GM18499 (cell line): ENCODE measurements at regions not wholly inside any gene's neighbourhood (a gene's known extent, or its start where the extent isn't known, plus 50 kb on each side); places are given as distances from the start of the nearest gene placed in this dataset.
A peak's percentile ranks its signal among the peaks of the same experiment; 100 is the strongest.

ENCODE experiments used
- ATAC-seq: cut with Tn5 transposase; IDR thresholded peaks from one replicate; pipeline ENCODE4 v1.9.1; 2021; ENCODE audit warnings: moderate number of reproducible peaks; ENCODE audit not compliant: insufficient read depth, unreplicated experiment

DNA sequence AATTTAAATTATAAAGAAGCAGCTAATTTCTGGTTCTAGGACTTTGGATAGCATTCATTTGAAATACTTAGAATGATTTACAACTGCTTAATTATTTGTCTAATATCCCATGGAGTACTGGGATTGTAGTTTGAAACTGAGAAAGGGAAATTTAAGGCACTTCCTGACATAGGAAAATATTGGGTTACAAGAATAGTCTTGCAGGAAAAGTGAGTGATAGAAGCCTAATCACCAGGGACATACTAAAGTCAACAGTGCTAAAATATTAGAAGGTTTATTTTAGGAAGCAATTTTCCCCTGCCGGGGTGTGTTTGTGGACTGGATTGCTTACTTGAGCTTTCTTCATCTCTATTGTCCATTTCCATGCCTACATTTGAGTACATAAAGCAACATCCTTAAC is 661.6 kb downstream of the ADGRL2 start:
- ATAC-seq = no peak

DNA sequence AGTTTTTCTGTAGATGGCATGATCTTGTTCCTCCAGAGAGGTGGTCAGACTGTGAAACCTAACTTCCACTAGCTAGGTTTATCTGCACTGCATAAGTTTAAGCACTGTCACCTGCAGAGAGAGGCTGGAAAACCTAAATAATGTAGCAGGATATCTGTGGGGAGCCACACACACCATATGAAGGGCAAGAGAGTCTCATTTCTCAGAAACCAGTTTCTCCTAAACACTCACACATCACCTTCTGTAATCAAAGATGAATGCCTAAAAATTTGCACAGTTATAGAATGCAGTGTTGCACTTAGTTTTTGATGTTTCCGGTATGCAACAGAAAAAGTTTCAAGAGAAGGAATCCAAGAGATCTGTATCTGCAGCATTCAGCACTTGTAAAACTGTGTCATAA is 654.6 kb downstream of the ADGRL2 start:
- ATAC-seq = no peak

DNA sequence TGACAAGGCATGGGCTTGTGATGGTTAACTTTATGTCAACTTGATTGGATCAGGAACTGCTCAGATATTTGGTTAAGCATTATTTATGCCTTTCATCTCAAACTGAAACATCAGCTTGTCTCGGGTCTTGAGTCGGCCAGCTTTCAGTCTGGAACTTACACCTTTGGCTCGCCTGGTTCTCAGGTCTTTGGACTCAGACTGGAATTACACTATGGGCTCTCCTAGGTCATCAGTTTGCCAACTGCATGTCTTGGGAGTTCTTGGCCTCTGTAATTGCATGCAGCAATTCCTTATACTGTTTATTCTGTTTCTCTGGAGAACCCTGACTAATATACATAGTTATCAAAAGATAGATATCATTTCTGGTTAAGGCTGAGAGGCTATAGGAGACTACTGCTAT is 653.7 kb downstream of the ADGRL2 start:
- ATAC-seq = no peak

DNA sequence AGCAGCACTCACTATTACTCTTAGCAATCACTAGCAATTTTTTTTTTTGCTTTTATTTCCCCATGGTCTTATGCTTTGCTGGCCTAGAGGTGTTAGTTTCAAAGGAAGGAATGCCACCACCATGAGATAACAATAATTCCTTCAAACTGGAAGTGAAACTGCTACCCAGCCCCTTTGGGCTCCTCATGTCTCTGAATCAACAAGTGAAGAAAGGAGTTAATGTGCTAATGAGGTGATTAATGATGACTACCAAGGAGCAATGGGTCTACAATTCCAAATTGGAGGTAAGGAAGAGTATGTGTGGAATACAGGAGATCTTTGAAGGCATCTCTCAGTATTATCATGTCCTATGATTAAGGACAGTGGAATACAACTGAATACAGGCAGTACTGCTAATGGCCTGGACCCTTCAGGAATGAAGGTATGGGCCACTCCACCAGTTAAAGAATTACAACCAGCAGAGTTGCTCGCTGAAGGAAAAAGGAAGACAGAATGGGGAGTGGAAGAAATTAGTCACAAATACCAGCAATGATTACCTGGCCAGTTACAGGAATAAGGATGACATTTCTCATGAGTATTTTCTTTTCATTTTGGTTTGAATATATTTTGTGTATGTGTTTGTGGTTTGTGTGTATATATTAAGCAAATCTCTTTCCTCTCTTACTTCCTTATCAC is 652.9 kb downstream of the ADGRL2 start:
- no peak for ATAC-seq

DNA sequence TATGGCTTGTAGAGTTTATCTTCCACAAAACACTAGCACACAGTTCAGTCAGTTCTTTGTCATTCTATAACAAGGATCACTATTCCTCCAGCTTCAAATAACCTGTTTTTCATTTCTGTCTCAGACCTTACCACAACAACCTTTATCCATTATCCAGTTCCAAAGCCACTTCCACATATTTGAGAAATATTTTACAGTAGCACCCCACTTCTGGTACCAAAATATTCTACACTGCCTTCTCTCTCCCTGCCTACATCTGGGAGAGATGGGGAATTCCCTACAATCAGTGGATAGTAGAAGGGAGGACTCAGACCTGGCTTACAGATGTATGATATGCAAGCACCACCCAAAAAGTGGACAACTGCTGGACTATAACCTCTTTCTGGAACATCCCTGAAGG is 651.4 kb downstream of the ADGRL2 start:
- no peak for ATAC-seq

DNA sequence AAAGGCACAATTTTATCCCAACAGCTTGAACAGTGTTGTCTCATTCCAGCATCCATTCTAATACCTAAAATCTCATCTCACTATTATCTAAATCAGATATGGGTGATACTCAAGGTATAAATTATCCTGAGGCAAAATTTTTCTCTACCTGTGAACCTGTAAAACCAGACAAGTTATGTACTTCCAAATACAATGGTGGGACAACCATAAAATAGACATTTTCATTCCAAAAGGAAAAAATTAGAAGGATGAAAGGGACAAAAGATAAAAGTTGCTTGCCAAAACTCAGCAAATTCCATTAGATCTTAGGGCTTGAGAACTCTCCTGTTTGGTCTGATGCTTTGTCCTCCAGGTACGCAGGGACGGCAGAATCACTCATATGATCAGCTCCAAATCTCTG is 650.5 kb downstream of the ADGRL2 start:
- no peak for ATAC-seq

DNA sequence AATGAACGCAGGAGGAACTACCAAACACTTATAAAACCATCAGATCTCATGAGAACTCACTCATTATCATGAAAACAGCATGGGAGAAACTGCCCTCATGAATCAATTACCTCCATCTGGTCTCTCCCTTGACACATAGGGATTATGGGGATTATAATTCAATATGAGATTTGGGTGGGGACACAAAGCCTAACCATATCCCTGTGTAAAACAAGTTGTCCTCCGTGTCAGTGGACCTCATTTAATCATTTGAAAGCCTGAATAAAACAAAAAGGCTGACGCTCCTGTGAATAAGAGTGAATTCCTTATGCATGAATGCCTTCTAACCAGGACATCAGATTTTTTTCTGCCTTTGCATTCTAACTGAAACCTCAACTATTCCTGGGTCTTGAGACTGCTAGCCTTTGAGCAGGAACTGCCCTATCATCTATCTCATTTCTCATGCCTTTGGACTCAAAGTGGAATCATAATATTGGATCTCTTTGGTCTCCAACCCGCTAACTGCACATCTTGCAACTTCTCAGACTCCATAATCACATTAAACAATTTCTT is 648.8 kb downstream of the ADGRL2 start:
- no peak for ATAC-seq

DNA sequence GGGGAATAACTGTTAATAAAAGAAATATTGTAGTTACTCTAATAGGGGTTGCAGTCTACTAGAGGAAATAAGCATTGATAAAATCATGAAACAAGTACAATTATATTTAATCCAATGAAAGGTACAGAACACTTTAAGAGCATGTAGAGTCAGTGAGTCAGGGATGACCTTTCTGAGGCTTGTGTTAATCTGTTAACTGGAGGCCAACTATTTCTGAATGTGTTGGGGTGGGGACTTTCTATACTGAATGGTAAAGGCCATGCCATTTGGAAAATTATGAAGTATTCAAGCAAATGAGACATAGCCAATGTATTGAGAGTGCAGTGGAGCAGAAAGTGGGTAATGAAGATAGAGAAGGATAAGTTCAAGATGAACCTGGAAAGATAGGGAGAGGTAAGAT is 646.2 kb downstream of the ADGRL2 start:
- ATAC-seq = no peak

DNA sequence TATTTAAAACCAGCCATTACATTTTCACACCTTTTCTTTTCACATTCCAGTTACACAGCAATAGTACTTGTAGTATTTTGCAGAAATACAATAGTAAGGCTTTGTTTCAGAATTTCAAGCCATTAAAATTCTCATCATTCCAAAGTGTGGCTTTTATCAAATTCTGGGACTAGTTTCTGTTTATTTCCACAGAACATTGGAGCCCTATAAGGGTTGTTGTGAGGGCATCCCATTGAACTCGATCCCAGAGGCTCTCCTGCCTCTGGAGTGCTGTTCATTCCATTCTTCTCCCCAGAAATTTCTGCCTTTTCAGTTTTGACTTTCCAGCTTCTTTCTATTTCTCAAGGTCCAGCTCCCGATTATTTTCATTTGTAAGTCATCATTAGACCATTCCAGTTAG is 645.5 kb downstream of the ADGRL2 start:
- no peak for ATAC-seq

DNA sequence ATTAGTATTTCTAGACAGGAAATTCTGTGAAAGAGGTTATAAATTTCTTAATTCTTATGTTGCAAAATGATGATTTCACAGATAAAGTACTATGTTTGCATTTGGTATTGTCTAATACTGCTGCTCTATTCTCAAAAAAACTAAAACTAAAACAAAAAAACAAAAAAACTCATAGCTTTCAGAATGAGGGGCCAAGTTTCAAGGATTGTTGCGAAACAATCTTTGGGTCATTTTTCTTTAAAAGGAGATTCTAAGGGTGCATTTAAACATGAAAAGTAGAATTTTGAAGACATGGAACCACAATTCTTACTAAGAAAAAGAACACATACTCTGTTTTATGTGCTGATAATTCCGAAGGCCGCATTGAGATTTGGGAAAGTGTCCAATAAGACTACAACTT is 645.1 kb downstream of the ADGRL2 start:
- ATAC-seq = no peak

DNA sequence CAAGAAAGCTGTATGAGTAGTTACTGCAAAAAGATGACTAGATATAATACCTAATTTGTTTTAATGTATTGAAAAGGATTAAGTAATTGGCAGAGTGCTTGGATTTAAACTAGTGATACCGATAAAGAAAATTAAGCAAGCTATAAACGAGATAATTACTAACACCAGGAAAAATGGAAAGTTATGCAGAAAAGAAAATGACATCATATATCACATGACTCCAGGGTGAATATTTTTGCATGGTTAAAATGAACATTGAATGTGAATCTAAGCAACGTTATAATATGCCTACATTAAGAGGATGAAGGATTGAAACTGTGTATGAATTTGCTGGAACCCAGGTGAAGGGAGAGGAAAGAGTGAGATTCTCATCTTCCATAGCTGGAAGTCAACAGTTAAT is 644.4 kb downstream of the ADGRL2 start:
- no peak for ATAC-seq

DNA sequence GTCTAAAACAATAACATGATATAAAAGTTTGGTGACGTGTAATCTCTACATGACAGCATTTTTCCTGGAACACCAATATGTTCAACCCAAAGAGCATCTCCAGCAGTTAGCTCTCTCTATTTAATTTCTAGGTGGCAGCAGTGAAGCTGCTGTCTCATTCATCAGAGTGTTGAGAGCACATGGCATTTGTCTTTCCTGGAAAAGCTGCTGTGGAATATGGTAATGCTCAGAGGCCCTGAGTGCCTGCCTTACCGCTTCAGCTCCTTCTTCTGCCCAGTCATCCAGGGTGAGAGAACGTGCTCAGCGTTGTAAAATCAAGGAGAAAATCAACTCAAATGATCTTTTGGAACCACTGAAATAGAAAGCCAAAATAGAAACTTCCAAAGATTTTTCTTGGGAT is 640.7 kb downstream of the ADGRL2 start:
- ATAC-seq = no peak

DNA sequence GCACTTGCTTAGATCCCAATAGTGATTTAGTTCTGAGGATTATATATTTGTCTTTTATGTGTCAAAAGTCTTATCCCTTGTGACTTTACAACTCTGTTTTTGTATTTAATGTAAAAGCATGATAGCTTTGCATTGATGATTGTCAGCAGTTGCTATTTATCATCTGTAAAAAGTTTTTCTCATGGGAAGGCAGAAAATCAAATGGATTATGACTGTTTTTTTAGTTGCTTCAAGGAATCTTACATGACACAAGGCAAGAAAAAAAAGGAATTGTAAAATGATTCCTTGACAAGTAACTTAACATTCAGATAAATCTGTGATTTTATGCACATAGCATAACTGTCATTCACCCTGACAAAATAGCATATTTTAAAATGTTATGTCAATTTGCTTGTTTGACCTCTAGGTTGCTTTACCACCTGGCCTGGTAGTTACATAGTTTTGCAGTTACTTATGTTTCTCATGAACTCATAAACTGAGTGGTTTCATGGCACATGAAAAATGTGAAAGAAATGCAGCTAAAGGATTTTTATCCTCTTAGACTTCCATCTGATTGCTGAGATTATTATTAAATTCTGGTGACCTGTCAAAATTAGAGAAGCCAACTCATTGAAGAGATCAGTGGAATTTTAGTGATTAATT is 622.6 kb downstream of the ADGRL2 start:
- ATAC-seq = no peak

DNA sequence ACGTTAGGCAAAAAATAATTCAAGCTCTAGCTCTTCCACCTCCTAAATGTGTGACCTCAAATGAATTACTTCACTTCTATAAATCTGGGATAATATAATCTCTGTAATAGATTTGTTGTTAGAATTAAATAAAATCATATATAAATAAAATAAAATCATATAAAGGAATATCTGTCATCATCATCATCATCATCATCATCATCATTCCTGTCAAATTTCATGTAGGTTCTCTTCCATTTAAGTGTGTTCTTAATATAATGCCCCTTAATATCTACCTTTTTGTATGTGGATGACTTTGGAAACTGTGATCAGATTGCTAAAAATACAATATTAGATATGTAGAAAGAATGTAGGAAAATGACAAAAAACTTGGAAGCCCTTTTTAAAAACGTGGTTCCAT is 621.0 kb downstream of the ADGRL2 start:
- no peak for ATAC-seq

DNA sequence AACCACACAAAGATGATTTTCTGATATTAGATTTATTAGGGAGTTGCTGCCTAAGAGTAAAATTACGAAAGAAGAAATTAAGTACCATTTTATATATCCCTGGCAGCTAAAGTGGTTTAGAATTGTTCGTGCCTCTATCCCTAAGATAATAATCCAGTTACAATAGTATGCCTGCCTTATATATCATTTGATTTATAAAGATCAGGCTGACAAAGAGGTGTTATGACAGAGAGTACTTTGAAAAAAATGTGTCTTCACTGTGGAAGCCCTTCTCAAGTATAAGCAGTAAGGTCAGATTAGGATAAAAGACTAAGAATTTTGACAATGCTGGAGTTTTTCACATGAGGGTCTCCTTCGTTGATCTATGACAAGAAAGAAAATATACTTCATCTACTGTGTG is 619.9 kb downstream of the ADGRL2 start:
- ATAC-seq = no peak

DNA sequence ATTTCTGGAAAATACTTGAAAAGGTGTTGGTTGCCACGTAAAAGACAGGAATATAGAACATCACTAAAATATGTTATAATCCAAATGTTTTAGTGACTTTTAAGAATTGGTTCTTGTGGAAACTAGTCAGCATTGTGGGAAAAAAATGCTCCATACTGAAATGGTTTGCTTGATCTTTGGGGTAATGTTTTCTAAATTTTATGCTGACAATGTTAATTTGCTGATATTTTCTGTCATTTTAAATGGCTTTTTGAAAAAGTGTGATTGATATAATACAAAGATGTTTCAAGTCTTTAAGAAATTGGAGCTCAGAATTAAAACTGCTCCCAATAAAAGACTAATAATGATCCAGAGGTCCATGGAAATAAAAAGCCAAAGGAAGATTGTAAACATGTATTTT is 610.9 kb downstream of the ADGRL2 start:
- no peak for ATAC-seq

DNA sequence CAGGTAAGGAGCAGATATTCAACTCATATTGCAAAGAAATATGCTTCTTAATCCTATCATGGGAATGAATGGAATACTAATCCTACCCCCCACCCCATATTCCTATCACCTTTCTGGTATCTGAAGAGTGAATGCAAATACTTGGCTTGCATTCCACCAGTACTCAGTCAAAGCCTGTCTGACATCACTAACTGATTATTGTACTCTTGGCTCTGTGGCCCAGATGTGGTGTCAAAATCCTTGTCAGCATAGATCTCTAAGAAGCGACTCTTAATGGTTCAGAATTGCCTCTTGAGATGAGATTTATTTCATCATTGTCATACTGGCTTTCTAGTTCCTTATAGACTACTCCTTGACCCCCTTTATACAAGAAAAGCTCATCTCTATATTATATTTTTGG is 604.6 kb downstream of the ADGRL2 start:
- ATAC-seq = no peak

DNA sequence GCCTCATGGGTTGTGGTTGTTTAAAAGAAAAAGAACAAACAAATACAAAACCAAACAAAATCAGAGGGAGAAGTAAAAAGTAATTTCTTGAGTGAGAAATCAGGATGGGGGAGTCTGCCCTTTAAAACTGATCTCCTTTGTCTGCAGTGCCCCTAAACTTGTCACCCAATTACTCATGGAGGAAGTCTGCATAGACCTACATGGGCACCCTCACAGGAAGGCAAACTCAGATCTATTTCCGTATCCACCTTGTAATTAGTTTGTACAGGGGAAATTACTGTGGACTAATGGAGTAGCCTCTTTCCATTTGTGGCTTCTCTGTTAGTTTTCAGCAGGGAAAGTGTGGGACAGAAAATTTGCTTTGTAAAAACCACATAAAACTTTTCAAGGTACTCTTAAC is 600.4 kb downstream of the ADGRL2 start:
- no peak for ATAC-seq

DNA sequence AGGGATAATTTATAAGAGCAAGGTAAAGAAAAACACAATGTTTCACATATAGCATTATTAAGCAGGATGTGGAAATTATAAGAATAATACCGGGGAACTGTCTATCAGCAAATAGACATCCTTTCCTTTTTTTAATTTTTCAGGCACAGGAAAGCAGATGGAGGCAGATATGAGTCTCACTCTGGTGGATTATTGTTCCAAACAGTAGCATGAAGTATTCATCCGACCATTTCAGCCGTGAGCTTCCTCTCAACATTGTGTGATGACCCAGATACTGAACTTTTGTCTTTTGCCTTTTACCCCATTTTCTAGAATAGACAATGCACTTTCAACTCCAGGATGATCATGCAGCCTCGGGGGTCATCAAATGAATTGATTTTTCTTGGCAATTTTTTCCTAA is 599.8 kb downstream of the ADGRL2 start:
- no peak for ATAC-seq

DNA sequence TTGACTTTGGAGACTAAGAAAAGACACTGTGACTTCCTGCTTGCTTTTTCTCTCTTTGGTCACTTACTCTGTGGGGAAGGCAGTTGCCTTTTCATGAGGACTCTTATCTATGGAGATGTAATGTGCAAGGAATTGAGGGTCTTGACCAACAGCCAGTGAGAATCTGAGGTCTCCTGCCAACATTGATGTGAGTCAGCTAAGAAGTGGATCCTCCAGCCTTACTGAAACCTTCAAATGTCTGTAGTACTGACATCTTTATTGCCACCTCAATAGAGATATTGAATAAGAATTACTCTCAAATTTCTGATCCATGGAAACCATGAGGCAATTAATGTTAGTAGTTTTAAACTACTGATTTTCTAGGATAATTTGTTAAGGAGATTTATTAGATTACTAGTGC is 598.4 kb downstream of the ADGRL2 start:
- no peak for ATAC-seq

DNA sequence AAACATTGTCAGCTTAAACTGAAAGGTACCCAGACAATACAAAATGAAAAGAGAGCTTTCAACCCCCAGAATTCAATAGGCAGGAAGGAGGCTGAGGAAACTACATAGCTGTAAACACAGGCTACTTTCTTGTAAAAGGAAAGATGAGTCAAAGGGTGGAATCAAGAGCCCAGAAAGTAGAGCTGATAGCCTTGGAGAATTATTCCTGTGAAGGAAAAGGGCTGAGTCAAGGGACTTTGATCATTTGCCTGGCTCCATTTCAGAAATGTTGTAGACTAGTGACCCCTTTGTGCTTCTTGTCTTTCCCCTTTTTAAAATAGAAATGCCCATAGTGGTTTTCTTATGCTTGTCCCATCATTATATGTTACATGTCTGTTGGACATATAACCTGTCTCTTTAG is 597.6 kb downstream of the ADGRL2 start:
- ATAC-seq = no peak

DNA sequence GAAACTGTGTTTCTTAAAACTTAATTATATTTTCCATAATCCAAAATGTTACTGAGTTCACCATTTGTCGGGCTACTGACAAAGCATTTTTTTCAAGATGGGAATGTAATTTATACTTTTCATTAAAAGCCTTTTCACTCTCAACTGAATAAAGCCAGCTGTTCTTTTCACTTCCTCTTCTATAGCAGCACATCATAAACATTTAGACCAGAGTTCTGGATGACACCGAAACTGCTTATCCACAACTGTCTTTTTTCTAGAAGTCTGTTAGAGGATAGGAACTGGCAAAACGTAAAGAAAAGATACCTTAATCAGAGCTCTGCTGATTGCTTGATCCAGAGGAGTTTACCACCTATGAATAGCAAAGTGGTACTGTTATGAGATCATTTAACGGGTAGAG is 594.7 kb downstream of the ADGRL2 start:
- peak; percentile 86 for ATAC-seq
